HG02678 (cell line): ENCODE measurements at regions not wholly inside any gene's neighbourhood (a gene's known extent, or its start where the extent isn't known, plus 50 kb on each side); places are given as distances from the start of the nearest gene placed in this dataset.

ENCODE experiments used
- ATAC-seq: cut with Tn5 transposase; IDR thresholded peaks from one replicate; pipeline ENCODE4 v1.9.1; 2021; ENCODE audit warnings: mild to moderate bottlenecking, moderate library complexity; ENCODE audit not compliant: unreplicated experiment

DNA sequence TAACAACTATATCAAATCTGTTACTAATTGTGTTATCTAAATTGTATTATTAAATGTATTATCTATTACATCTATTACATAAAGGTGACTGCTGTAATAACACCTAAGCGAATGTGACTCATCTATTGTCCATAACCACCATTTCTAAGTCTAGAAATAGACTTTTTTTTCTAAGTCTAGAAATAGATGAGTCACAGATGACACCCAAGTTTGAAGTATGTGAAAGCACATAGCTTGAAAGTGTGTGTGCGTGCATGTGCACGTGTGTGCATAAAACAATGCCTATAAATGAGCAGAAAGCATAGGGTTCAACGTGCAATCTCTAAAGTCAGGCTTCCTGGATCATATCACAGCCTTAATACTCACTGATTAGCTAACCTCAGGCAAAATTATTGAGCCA is 451.3 kb upstream of the USP15 start:
- ATAC-seq = no peak

DNA sequence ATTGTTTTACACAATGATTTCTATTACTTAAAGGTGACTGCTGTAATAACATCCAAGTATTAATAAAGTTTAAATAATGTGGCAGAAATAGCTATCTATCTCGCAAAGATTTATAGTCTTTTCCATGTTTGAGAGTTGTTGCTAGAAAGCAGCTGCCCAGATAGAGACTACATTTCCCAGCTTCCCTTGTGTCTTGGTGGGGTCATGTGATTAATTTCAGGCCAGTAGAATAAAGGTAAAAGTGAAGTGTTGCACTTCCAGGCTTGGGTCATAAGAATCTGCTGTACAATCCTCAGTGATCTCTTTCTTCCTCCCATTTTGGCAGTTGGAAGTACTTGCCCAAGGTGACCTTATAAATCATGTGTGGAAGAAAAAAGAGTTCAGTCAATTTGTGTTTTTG is 449.7 kb upstream of the USP15 start:
- no peak for ATAC-seq

DNA sequence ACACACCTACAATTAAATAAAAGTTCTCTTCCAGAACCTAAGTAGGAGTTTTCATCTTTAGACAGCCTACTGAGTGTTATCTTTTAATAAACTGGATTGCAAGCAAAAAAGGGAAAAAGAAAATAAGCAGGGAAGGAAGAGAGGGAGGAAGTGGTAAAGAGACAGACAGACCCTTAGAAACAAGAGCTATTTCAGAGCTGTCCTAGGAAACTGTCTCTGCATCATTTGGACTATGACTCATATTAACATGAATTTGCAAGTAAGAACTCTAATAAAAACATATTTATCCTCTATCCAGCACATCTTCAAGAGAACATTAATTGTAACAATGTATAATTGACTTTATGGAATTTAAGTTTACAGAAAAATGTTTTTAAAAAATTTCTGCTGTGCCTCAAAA is 438.8 kb upstream of the USP15 start:
- ATAC-seq = no peak

DNA sequence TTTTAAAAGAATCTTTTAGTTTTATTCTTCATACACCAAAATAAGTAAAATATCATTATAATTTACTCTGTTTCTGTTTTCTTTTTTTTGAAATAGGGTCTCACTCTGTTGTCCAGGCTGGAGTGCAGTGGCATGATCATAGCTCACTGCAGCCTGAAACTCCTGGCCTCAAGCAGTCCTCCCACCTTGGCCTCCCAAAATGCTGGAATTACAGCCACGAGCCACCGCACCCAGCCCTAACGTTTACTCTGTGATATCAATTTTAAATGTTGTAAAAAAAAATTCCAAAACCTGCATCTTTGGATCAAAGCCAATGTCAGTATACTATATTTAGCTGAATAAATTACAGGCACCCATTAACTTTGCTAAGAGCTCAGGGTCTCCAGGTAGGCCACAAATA is 437.1 kb upstream of the USP15 start:
- ATAC-seq = no peak

DNA sequence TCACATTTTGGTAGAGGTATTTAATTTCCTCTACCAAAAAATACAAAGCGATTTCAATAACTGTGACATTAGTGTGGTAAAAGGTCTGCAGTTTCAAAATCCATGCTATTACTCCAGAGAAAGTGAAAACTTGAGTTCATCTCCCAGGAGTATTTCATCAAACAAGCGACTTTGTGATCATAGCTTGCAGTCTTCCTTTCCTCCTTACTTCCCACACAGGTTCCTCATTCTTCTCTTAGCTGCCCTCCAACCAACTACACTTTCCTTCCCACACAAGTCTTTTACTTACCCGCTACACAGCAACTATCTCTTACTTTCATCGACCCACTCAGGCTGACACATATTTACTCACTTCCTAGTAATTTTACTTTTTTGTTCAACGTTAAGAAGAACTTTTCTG is 413.4 kb upstream of the USP15 start:
- no peak for ATAC-seq

DNA sequence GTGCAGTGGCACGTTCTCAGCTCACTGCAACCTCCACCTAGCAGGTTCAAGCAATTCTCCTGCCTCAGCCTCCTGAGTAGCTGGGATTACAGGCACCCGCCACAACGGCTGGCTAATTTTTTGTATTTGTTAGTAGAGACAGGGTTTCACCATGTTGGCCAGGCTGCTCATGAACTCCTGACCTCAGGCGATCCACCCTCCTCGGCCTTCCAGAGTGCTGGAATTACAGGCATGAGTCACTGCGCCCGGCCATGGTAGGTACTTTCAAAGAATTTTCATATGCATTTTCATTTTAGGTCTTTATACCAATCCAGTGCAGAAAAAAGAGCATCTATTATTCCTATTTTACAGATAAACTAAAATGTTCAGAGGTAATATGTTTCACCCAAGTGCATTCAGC is 411.3 kb upstream of the USP15 start:
- no peak for ATAC-seq

DNA sequence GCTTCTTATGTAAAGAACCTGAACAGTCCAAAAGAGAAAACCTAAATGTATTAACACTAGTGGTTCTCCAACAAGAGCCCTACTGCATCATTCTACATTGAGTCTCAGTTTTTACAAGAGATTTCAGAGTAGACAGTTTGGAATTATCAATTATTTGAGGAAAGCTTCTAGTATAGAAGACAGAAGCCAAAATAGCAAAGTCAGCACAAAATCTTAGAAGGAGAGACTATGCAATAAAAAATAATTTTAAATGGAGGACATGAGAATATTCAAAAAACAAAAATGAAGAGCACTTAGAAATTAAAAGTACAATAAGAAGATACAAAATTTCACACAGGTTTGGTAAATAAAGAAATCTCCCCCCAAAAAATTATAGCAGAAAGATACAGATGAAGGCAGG is 406.3 kb upstream of the USP15 start:
- no peak for ATAC-seq

DNA sequence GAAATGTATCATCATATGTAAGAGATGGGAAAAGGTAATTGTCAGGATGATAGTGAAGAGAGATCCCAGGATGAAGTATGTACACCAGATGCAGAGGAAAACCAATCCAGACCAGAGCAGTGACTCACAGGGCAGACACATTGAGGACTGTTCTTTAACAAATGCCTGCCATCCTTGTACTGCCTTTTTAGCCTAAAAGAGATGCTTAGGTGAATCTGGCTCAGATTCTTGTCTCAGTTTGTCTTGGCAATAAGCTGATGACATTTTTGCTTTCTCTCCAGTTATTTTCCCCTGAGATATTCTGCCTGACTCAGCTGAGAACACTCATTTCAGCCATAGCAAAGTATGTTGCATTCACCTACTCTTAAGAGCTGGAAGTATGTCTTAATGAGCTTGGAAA is 405.3 kb upstream of the USP15 start:
- no peak for ATAC-seq

DNA sequence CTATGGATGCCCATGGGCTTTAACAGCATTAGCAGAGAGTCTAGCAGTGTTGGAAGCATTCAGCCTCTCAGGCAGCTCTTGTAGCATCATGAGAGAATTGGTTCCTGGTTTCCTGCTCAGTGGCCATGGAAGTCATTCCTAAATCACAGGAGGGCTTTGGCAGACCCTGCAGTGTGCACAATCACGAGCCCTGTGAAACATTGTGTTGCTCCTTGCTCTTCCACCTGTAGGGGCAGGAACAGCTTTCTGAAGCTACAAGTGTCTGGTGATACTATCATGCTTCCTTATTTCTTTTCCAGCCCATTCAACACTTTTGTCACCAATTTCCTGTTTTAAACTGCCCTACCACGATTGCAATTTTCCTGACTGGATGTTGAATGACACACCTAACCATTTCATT is 402.2 kb upstream of the USP15 start:
- ATAC-seq = no peak

DNA sequence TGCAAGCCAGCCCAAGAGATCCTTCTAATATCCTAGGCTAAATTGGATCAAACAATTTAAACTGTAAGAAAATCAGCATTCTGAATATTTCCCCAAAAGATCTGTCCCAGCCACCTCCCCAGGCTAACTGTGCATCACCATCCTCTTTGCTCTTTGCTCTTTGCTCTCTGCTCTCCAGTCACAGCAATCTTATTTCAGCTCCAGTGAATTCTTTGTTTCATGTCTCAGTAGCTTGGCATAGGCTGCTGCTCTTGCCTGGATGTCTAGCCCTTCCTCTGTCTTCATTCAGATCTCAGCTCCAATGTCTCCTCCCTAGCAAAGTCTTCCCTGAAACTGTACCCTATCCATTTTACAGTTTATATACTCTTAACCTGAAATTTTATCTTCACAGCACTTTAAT is 399.8 kb upstream of the USP15 start:
- no peak for ATAC-seq

DNA sequence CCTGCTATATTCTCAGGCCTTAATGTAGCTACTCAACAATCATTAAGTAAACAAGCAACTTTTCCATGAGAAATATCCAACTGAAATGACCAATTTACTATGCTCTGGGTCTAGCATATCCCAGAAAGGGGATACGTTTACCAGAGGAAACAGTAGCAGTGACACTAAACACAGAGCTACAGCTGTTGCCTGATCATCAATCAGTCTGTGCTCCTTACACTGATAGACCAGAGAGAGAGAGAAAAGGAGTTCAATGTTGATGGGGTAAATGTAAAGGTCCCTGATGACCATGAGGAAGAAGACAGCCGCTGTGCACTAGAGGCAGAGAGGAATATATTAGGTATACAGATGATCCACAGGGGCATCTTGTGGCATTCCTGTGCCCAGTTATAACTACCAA is 397.2 kb upstream of the USP15 start:
- ATAC-seq = no peak

DNA sequence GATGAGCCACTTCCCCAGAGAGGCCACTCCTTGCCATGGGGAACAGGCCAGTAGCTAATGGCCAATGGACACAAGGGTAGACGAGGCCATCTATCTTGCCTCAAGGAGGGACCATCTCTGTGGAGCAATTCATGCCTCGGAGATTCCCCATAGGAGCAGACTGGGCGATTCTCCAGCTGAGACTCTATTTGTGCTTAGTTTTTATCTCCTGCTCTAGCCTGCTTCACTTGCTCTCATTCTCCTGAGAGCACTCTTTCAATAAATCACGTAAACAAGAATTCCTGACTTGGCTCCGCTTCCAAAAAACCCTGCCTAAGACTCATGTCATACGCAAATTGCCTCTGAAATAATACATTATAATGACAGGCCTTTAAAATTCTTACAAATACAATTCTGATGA is 396.4 kb upstream of the USP15 start:
- no peak for ATAC-seq

DNA sequence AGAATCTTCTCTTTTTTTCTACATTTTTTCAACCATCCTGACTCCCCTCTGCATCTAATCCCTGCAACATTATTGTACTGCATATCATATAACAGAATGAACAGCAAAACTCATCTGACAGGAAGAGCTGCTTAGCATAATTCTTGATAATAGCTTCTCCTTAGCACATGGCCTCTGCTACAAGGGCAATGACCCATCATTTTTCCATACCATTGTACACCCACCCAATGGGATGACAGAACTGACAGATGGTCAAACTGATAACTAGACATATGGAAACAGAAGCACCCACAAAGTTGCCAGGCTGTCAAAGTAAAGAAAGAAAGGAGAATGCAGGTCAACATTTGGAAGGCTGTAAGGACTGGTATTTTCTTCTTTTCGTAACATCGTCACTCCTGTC is 390.4 kb upstream of the USP15 start:
- ATAC-seq = no peak

DNA sequence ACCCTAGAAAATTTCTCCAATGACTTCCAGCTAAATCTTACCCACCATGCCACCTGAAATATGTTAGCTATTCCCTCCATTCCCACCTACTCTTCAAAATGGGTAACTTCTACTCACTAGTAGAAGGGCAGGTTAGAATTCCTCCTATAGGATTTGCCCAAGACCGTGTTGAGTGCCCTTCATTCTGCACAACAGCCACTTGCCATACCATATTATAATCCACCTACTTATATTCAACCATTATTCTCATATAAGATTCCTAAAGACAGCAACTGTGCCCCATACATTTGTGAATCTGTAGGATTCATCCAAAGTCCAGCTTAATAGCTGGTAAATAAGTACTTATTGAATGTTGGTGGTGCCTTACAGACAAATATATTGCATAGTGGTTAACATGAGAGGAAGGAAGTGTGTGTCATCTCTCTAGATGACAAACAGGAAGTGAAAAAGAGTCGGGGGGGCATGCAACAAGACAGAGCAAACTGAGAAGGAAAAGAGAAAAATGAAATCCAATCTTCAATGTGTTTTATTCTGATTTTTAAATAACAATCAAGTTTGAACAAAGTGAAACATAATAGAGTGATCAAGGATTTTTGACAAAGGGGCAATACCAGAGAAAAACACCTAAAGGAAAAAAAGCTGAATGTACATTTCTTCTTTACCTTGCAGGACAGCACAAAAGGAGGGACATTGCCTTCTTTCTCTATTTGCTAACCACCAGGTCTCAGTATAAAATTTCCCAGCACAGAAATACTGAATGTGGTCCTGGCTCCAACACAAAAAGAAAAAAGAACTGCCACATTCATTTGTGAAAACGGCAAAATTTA is 389.3 kb upstream of the USP15 start:
- ATAC-seq = no peak

DNA sequence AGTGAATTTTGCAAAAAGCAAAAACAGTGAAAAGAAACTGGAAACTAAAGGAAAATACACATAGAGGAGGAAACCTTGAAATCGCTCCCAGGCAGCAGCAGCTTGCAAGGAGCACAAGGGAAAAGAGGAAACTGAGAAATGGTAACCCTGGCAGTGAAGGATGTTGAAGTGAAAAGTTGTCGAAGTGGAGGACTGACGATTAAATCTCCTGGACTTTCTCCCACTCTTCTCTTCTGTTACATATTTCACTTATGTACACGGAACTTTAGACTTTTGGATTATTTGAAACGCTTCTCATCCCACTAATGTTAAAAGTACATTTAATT is 388.8 kb upstream of the USP15 start:
- ATAC-seq = no peak

DNA sequence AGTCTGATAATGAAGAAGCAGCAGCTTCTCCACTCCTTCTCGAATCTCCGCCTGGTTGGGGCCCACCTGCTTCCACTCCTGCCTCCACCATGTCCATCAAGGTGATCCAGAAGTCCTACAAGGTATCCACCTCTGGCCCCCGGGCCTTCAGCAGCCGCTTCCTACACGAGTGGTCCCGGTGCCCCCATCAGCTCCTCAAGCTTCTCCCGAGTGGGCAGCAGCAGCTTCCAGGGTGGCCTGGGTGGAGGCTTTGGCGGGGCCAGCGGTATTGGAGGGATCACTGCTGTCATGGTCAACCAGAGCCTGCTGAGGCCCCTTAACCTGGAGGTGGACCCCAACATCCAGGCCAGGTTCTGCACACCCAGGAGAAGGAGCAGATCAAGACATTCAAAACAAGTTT is 381.0 kb upstream of the USP15 start:
- no peak for ATAC-seq

DNA sequence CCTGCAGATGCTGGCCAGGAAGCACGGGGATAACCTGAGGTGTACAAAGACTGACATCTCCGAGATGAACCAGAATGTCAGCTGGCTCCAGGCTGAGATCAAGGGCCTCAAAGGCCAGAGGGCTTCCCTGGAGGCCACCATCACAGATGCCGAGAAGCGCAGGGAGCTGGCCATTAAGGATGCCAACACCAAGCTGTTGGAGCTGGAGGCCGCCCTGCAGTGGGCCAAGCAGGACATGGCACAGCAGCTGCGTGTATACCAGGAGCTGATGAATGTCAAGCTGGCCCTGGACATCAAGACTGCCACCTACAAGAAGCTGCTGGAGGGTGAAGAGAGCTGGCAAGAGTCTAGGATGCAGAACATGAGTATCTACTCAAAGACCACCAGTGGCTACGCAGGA is 380.0 kb upstream of the USP15 start:
- ATAC-seq = no peak

DNA sequence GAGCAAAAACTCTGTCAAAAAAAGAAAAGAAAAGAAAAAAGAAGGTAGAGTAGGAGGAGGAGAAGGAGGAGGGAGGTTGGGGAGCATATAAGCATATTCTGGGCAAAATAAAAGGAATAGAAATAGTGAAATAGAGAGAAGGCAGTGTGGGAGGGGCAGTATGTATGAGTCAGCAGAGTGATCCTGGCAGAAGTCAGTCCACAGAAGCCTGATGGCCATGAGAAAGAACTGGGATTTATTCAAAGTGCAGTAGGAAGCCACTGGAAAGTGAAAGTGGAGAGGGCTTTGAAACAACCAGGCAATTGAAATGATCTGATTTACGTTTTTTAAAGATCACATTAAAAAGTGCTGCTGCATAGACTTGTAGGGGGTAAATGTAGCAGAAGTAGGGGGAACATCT is 368.6 kb upstream of the USP15 start:
- no peak for ATAC-seq

DNA sequence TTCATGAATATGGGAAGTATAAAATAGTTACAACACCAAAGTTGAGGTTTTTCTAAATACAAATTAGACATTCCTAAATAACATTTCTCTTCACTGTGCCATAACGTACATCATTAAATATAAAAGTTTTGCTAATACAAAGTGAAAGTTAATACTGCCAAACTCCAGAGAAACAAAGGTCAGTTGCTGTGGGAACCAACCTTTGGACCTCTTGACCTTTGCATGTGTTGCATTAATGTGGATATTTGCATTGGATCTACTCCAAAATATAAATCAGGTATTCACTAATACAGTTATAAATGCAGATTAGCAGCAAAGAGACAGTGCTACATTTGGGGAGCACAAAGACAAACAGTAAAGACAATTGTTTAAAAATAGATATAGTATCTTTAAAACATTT is 366.0 kb upstream of the USP15 start:
- no peak for ATAC-seq

DNA sequence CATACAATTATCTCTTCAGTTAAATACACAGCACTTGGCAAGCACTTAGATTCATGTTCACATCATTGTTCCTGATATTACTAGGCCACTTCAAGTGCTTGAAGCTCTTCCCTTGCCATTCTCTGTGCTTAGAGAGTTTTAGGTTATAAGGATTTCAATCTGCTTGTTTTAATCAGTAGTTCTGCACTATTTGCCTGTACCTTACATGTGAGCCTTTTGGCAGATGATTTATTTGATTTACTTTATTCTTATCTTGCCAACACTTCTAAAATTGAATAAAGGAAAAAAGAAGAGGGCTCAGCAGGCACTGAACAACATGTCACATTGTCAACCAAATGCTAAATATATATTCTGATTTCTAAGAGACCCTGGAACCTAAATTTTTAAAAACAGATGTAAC is 363.8 kb upstream of the USP15 start:
- ATAC-seq = no peak

DNA sequence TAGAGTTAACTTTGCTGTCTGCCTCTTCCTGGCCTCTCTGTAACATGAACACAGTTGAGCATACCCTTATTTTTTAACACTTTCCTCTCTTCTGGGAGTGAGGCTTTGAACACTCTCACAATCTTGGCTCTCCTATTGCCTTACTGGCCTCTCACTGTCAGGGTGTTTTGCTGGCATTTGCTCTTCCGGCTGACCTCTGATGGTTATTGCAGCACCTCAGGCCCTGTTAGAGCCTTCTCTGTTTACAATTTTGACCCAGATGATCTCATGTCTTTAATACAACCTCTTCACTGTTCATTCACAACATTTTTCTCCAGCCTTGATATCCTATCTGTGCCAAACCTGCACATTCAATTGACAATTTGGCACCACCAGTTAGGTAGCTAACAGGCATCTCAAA is 357.8 kb upstream of the USP15 start:
- no peak for ATAC-seq

DNA sequence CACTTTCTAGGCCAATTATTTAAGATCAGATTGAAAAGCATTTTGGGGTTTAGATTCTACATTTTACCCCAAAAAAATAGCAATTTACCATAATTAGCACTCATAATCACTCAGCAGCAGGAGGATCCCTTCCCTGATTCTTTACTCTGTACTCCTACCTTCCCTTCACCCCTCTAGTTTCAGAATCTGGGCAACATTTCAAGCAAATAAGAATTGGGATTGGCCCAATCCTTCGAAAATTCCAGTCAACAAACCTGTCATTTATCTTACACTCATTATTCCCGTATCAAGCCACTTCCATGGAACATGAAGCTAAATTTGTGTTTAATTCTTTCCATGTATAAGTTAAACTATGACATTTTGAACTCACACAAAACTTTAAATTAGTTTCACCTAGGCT is 349.1 kb upstream of the USP15 start:
- ATAC-seq = no peak

DNA sequence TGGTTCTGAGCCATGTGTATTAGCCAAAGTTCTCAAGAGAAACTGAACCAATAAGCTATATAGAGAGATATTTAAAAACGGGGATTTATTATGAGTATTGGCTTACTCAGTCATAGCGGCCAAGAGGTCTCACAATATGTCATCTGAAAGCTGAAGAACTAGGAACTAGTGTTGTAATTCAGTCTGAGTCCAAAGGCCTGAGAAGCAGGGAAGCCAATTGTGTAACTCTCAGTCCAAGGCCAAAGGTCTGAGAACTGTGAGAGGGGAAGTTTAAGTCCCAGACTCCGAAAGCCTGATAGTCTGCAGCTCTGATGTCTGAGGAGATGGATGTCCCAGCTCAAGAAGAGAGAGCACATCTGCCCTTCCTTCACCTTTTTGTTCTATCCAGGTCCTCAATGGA is 344.8 kb upstream of the USP15 start:
- ATAC-seq = no peak

DNA sequence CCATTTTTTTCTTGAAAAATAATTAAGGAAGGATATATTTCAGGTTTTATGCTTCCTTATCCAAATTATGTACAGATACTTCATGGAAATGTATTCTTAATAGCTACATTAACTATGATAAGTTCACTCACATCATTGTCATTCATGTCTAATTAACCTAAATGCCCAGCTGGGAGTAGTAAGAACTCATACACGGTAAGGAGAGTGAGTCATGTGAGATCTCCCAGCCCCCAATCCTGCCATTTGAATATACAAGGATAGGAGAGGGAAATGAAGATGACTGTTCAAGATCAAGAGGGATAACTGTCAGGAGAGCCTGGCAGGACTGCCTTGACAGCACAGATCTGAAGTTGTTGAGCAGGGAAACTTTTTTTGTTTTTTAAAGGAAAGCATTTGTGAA is 343.4 kb upstream of the USP15 start:
- ATAC-seq = no peak
